Left ventricle myocardium inferior (tissue), 1 donor: ENCODE measurements at regions not wholly inside any gene's neighbourhood (a gene's known extent, or its start where the extent isn't known, plus 50 kb on each side); places are given as distances from the start of the nearest gene placed in this dataset.

Source experiments
- DNase-seq: peaks from one replicate; pipeline ENCODE4 v3.0.0-alpha.2; 2020
- H3K27ac ChIP-seq: fragments of 200-600 bp; replicated peaks from 2 replicates; pipeline ENCODE4 v1.8.0; 2021
- H3K27me3 ChIP-seq: fragments of 200-600 bp; 2 replicates; pipeline ENCODE4 v1.8.0; 2021; ENCODE audit warnings: low read depth
- H3K36me3 ChIP-seq: fragments of 200-600 bp; 2 replicates; pipeline ENCODE4 v1.8.0; 2021
- H3K4me1 ChIP-seq: fragments of 200-600 bp; 2 replicates; pipeline ENCODE4 v1.8.0; 2021
- H3K4me3 ChIP-seq: fragments of 200-600 bp; 2 replicates; pipeline ENCODE4 v1.8.0; 2021; ENCODE audit warnings: mild to moderate bottlenecking, moderate library complexity
- H3K9me3 ChIP-seq: fragments of 200-600 bp; replicated peaks from 2 replicates; pipeline ENCODE4 v1.8.0; 2021
- intact Hi-C: fragments of 100-400 bp; cut with micrococcal nuclease; formaldehyde crosslinking; loops from one replicate; pipeline ENCODE4 v1.11.0; 2022
- TF ChIP-seq, protein P1 (sequence below): fragments of 200-600 bp; IDR thresholded peaks from 2 replicates; pipeline ENCODE4 v1.8.0; 2021; ENCODE audit warnings: antibody characterized with exemption, mild to moderate bottlenecking, borderline replicate concordance
- donor health status: DM: no; HTN: yes; CAD: no; lungs with severe emphysema.

GRCh38 chr1:47551971-47552528 lies 114.2 kb downstream of the FOXD2 start:
- no peaks in the 10 kb centered on the region for H3K9me3 ChIP-seq
- TF ChIP-seq, protein P1, sequence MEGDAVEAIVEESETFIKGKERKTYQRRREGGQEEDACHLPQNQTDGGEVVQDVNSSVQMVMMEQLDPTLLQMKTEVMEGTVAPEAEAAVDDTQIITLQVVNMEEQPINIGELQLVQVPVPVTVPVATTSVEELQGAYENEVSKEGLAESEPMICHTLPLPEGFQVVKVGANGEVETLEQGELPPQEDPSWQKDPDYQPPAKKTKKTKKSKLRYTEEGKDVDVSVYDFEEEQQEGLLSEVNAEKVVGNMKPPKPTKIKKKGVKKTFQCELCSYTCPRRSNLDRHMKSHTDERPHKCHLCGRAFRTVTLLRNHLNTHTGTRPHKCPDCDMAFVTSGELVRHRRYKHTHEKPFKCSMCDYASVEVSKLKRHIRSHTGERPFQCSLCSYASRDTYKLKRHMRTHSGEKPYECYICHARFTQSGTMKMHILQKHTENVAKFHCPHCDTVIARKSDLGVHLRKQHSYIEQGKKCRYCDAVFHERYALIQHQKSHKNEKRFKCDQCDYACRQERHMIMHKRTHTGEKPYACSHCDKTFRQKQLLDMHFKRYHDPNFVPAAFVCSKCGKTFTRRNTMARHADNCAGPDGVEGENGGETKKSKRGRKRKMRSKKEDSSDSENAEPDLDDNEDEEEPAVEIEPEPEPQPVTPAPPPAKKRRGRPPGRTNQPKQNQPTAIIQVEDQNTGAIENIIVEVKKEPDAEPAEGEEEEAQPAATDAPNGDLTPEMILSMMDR = no peak
- no peak overlapping the region for H3K4me3 ChIP-seq
- no peak overlapping the region for H3K27ac ChIP-seq
- intact Hi-C loops = no loop called here
- no peaks in the 10 kb centered on the region for H3K36me3 ChIP-seq
- no peaks in the 10 kb centered on the region for H3K4me1 ChIP-seq
- no peak for DNase-seq
- H3K27me3 ChIP-seq = peaks cover 89% of the 10 kb centered on the region

DNA sequence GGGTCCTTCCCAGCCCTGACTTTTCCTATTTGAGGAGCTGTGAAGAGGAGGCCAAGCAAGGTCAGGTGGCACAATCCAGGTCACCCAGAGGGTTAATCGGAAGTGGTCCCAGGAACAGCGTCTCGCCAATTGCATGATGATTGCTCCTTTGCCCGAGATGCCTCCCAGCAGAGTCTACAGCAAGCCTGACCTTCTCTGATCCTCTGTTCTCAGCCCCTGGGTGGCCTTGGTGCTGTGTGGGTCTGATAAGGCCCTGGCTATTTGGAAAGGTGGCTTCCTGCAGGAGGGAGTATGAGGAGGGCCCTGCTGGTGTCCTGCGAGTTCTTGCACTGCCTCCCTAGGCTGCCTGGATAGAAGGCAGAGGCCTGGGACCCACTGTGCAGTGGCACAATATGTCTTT lies 116.2 kb downstream of the FOXD2 start:
- Histone ChIP-seq H3K4me3 (no peak overlapping the region), H3K4me1 (no peaks in the 10 kb centered on the region), H3K9me3 (no peaks in the 10 kb centered on the region), H3K27ac (no peak overlapping the region), H3K27me3 (peaks cover 95% of the 10 kb centered on the region), H3K36me3 (no peaks in the 10 kb centered on the region)
- intact Hi-C loops = no loop called here
- TF ChIP-seq, protein P1 = no peak
- no peak for DNase-seq

DNA sequence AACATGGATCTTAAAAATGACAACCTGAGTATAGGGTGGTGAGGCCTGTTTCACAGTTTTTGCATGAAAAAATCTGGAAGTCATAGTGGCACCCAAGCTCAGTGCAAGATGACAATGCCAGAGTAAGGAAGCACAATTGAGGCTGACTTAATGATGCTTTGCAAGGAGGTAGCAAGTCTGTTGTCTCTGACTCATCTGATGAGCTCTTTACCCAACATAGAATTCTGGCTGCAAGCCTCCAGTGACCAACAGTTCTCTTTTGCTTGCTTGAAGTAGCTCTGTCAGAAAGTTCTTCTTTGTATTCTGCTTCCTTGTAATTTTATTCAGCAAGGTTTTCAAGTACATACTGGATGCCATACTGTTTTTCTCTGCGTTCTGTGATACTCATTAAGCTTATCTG lies 117.1 kb downstream of the FOXD2 start:
- H3K36me3 ChIP-seq = no peaks in the 10 kb centered on the region
- H3K4me1 ChIP-seq = no peaks in the 10 kb centered on the region
- no peaks in the 10 kb centered on the region for H3K9me3 ChIP-seq
- H3K27ac ChIP-seq = no peak overlapping the region
- TF ChIP-seq, protein P1 = no peak
- no peak for DNase-seq
- peaks cover 95% of the 10 kb centered on the region for H3K27me3 ChIP-seq
- H3K4me3 ChIP-seq = no peak overlapping the region
- intact Hi-C loops = no loop called here

GRCh38 chr1:47555306-47555705 lies 117.5 kb downstream of the FOXD2 start:
- Histone ChIP-seq H3K9me3 (no peaks in the 10 kb centered on the region), H3K27me3 (peaks cover 95% of the 10 kb centered on the region), H3K27ac (no peak overlapping the region), H3K4me3 (no peak overlapping the region), H3K4me1 (no peaks in the 10 kb centered on the region), H3K36me3 (no peaks in the 10 kb centered on the region)
- DNase-seq = no peak
- intact Hi-C loops = no loop called here
- TF ChIP-seq, protein P1 = no peak

DNA sequence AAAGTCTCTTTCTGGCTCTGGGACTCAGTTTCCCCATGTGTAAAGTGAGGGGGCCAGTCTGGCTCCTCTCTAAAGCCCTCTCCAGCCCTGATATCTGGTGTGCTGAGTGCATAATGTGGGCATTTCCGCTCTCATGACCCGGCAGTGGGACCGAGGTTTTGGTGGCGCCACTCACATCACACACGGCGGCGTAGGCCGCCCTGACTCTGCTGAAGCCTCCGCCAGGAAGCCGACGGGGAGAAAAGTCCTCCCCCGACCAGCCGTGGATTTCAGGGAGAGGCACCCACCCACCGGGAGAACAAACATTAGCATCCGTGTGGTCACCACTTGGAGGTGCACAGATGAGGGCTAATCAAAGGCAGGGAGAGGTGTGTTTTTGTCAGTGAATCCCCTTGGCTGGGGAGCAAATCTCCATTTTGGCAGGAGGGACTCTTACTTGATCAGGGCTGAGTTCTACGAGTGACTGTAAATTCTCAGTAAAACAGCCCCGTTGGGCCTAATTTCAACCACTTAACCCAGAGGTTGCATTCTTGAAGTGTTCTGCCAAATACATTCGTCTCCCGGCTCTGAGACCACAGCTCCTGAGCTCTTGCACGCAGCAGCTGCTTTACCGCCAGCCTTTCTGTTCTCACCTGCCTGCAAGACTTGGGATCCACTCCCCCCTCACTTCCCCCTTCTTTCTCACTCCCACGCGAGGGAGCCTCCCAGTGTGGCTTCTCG lies 118.2 kb downstream of the FOXD2 start:
- H3K4me1 ChIP-seq = peaks cover 3% of the 10 kb centered on the region
- peaks cover 96% of the 10 kb centered on the region for H3K27me3 ChIP-seq
- no peak overlapping the region for H3K27ac ChIP-seq
- intact Hi-C loops = no loop called here
- DNase-seq = no peak
- TF ChIP-seq, protein P1 = no peak
- H3K4me3 ChIP-seq = no peak overlapping the region
- H3K36me3 ChIP-seq = no peaks in the 10 kb centered on the region
- no peaks in the 10 kb centered on the region for H3K9me3 ChIP-seq
